ENCODE measurements at regions not wholly inside any gene's neighbourhood (a gene's known extent, or its start where the extent isn't known, plus 50 kb on each side); places are given as distances from the start of the nearest gene placed in this dataset.

DNA sequence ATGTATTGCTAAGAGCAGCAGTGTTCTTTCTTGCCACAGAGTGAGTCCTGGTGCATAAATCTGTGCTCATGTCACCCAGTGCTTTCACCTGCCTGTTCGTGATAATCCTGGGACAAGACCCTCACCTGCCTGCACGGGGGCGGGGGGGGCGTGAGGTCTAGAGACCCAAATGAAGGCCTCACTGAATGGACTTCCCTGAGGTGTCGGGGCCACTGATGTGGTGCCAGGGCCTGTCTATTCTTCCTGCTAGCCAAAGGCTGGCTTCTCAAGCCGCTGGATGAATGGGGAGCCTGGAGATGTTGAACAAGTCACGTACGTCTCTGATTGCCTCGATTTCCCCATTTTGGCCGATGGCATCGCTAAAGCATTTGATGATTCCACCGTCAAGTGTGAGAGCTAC is 118.8 kb upstream of the IRF2BP2 start:
- Histone ChIP-seq H3K4me1 (ENCODE audit: insufficient read depth, low read length) (peaks cover 32% of the 10 kb centered on the region), H3K9ac (ENCODE audit: low read depth, low read length) (no peak overlapping the region), H3K27ac (ENCODE audit: low read length) (no peak overlapping the region), H3K27me3 (ENCODE audit: insufficient read depth, low read length) (no peaks in the 10 kb centered on the region), H3K4me3 (ENCODE audit: low read length) (no peak overlapping the region), H3K9me3 (ENCODE audit: insufficient read depth, low read depth, low read length) (no peaks in the 10 kb centered on the region), H3K36me3 (ENCODE audit: insufficient read depth, low read depth, low read length) (no peaks in the 10 kb centered on the region)

DNA sequence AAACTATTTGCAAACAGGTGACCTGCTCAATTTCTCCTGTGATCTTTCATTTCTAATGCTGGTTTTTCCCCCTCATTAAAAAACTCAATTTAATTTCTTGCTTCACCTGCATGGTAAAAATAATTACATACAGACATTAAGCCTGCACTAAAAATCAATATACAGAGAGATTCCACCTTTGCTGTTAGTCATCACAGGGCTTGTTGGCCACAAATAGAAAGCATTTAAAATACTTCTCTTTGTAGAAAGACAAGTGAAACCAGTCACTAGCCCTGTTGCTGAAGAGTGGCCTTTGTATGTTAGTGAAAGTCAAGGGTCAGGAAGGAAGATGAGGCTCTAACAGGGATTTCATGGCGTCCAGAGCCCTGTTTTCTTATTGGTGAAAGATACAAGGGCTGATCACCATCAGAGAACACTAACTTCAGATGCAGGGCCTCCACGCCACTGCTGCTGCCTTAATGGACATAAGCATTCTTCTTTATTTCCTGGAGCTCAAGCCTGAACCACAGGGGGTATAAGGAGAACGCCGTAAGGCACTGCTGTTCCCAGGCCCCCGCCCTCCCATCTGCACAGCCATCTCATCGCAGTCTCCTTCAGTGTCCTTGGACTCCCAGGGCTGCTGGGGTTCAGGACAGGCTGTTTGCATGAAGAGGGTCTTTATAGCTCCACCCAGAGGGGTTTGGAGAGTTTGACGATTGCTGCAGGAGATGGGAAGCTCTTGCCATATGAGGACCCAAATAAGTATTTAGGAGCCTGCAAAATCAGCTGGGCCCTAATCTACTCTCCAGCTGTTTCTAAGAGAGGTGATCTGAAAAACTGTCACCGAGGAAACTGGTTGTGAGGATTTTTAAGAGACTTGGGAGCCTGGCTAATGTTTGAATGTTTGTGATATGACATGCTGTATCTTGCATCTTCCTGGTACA is 117.3 kb upstream of the IRF2BP2 start:
- Histone ChIP-seq H3K9ac (ENCODE audit: low read depth, low read length) (peak overlapping the region; percentile 20; the same call in 1 of the 2 replicates), H3K4me3 (ENCODE audit: low read length) (no peak overlapping the region), H3K27me3 (ENCODE audit: insufficient read depth, low read length) (no peaks in the 10 kb centered on the region), H3K36me3 (ENCODE audit: insufficient read depth, low read depth, low read length) (no peaks in the 10 kb centered on the region), H3K9me3 (ENCODE audit: insufficient read depth, low read depth, low read length) (no peaks in the 10 kb centered on the region), H3K27ac (ENCODE audit: low read length) (no peak overlapping the region), H3K4me1 (ENCODE audit: insufficient read depth, low read length) (peaks cover 41% of the 10 kb centered on the region)

DNA sequence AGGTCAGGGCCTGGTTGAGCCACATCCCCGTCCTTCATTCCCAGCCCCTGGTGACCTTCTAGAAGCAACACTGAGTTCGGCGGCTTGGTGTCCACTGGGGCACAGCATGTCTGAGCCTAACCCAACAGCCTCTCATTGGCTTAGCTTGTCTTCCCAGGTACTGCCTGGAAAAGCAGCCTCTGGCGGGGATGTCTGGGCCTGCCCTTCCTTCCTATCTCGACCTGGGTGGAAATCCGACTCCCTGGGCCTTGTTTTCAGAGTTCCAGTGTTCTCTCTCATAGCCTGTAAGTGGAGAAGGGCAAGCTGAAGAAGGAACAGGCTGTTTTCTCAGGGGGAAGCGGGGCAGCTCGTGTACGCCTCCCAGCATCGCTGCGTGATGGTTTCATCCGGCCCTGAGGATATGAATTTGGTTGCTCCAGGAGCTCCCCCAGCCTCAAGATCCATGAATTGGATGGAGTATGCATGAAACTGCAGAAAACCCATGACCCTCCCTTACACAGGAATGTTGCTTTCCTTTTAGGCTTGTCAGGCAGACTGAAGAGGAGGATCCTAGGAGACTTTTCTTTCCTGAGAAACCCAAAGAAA is 116.5 kb upstream of the IRF2BP2 start:
- no peak overlapping the region for H3K27ac ChIP-seq (ENCODE audit: low read length)
- peak overlapping the region; percentile 15; the same call in 1 of the 2 replicates for H3K9ac ChIP-seq (ENCODE audit: low read depth, low read length)
- peaks cover 43% of the 10 kb centered on the region for H3K4me1 ChIP-seq (ENCODE audit: insufficient read depth, low read length)
- no peaks in the 10 kb centered on the region for H3K27me3 ChIP-seq (ENCODE audit: insufficient read depth, low read length)
- H3K4me3 ChIP-seq (ENCODE audit: low read length): no peak overlapping the region
- no peaks in the 10 kb centered on the region for H3K9me3 ChIP-seq (ENCODE audit: insufficient read depth, low read depth, low read length)
- H3K36me3 ChIP-seq (ENCODE audit: insufficient read depth, low read depth, low read length): no peaks in the 10 kb centered on the region

DNA sequence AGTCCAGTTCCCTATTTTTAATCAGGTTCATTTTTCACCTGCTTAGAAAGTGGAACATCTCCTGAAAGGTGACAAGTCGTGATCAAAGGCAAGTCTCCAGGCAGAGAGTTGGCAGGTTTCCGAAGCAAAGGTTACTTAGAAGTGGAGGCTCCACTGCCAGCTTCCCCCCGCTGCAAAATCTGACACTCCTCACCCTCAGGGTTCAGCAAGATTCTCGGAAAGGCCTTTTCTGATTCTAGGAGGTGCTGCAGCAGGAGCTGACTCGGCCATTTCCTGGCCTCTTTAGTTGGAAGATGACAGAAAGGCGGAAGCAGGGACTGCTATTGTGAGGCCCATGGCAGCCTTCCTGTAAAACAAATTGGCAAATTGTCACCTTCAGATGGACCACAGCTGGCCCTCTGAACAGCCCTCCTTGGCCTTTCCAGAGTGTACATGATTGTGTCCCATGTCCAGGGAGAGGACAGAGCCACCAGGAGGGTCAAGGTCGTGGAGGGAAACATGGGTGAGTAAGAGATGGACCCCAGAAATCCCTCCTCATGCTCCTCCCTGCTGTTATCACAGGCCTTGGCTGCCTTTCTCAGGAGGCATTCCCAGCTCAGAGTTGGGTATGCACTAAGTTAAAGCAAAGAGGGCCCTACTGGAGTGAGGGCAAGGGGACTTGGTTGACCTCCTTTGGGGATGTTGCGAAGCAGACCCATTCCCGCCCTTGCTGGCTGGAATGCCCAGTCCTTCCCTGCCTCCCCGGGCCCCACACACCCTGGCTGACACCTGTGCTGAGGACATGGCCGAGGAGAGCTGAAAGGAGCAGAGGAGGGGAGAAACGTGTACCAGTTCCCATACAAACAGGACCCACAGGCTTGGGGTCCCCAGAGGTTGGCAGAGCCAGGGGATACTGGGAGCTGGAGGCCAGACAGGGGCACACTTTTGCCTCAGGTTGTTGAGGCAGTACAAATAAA is 115.5 kb upstream of the IRF2BP2 start:
- Histone ChIP-seq H3K4me1 (ENCODE audit: insufficient read depth, low read length) (peaks cover 43% of the 10 kb centered on the region), H3K9ac (ENCODE audit: low read depth, low read length) (peak overlapping the region; percentile 88; the same call in 1 of the 2 replicates), H3K27me3 (ENCODE audit: insufficient read depth, low read length) (no peaks in the 10 kb centered on the region), H3K4me3 (ENCODE audit: low read length) (no peak overlapping the region), H3K36me3 (ENCODE audit: insufficient read depth, low read depth, low read length) (no peaks in the 10 kb centered on the region), H3K9me3 (ENCODE audit: insufficient read depth, low read depth, low read length) (no peaks in the 10 kb centered on the region), H3K27ac (ENCODE audit: low read length) (peak overlapping the region; percentile 92)

DNA sequence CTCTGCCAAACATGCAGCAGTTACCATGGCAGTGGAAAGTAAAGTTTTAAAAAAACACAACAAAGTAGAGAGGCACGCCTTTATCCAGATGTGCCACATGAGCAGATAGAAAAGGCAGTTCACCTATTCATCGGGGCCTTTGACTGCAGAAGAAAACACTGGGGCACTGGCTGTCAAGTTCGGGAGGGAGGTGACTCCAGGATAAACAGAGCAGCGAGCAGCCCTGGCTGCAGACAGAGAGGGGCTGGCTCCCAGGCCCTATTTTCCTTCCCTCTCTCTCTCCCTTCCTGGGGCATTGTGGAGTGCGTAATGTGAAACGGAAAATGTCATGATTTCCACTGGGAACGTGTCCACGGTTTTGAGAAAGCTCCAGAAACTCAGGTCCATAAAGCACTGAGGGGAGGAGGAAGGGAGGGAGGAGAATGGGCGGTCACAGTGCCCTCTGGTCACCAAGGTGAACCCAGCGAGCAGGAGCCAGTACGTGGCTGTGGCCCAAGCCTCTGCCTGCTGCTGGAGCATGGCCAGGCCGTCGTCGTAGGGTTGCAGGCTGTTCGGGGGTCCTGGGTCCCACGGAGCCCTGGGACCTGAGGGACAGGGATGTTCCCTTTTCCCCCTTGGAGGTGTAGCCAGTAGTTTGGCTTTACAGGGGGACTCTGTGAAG is 114.7 kb upstream of the IRF2BP2 start:
- peaks cover 43% of the 10 kb centered on the region for H3K4me1 ChIP-seq (ENCODE audit: insufficient read depth, low read length)
- peak overlapping the region; percentile 88 for H3K9ac ChIP-seq (ENCODE audit: low read depth, low read length)
- no peaks in the 10 kb centered on the region for H3K27me3 ChIP-seq (ENCODE audit: insufficient read depth, low read length)
- no peaks in the 10 kb centered on the region for H3K9me3 ChIP-seq (ENCODE audit: insufficient read depth, low read depth, low read length)
- peak overlapping the region; percentile 92 for H3K27ac ChIP-seq (ENCODE audit: low read length)
- H3K36me3 ChIP-seq (ENCODE audit: insufficient read depth, low read depth, low read length): no peaks in the 10 kb centered on the region
- peak overlapping the region; percentile 37; the same call in 1 of the 2 replicates for H3K4me3 ChIP-seq (ENCODE audit: low read length)

DNA sequence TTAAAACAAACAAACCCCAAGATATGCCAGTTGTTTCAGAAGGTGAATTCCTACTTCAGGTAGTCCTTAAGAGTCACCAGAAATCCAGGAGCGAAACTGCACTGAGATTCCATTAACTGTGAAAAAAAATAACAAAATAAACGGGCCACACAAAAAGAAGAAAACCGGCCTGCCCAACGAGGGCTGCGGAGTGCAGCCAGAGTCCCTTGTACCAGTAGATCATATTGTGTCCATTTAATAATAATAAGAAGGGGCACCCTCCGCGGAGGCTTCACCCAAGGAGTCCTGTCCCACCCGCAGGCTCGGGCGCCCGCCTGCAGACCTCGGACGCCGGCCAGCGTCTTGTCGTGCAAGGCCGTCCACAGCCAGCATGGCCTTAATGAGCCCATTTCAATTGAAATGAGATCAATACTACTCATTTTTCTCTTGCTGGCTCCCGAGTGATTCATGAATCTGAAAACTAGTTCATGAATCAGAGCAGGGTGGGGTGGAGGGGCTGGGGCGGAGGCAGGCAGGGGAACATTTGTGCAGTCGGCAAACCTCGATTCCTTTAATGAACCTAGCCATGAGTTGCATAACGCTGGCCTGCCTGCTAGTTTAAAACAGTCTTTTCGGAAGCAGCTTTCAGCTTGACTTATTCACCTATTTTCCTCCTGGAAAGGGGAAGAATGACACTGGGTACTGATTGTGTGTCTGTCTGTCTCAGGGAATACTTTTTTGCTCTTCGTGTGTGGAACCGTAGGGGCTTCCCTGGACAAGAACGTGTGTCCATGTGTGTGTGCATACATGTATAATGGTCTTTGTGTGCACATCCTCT is 113.1 kb upstream of the IRF2BP2 start:
- no peaks in the 10 kb centered on the region for H3K9me3 ChIP-seq (ENCODE audit: insufficient read depth, low read depth, low read length)
- peak overlapping the region; percentile 88; the same call in 1 of the 2 replicates for H3K9ac ChIP-seq (ENCODE audit: low read depth, low read length)
- peak overlapping the region; percentile 92 for H3K27ac ChIP-seq (ENCODE audit: low read length)
- no peak overlapping the region for H3K4me3 ChIP-seq (ENCODE audit: low read length)
- H3K36me3 ChIP-seq (ENCODE audit: insufficient read depth, low read depth, low read length): no peaks in the 10 kb centered on the region
- H3K4me1 ChIP-seq (ENCODE audit: insufficient read depth, low read length): peaks cover 43% of the 10 kb centered on the region
- H3K27me3 ChIP-seq (ENCODE audit: insufficient read depth, low read length): no peaks in the 10 kb centered on the region

DNA sequence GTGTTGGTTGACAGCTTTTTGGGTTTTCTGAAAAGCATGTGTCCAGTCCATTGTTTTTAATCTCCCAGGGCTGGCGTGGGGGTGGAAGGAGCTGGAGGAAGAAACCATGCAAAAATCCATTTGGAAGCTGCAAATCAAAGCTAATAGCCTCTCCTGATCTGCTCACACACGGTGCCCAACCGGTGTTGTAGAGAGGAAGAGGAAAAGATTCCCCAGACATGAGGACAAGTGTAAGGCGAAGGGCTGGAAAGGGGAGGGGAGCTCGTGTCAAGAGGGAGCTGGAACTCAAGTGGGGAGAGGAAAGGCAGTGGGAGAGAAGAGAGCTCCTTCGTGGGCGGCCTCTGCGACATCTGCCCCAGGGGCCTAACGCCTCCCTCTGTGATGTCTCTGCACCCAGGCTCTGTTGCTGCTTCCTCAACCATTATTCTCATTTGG is 112.3 kb upstream of the IRF2BP2 start:
- no peaks in the 10 kb centered on the region for H3K36me3 ChIP-seq (ENCODE audit: insufficient read depth, low read depth, low read length)
- H3K4me1 ChIP-seq (ENCODE audit: insufficient read depth, low read length): peaks cover 42% of the 10 kb centered on the region
- no peak overlapping the region for H3K27ac ChIP-seq (ENCODE audit: low read length)
- H3K27me3 ChIP-seq (ENCODE audit: insufficient read depth, low read length): no peaks in the 10 kb centered on the region
- H3K4me3 ChIP-seq (ENCODE audit: low read length): no peak overlapping the region
- H3K9ac ChIP-seq (ENCODE audit: low read depth, low read length): no peak overlapping the region
- no peaks in the 10 kb centered on the region for H3K9me3 ChIP-seq (ENCODE audit: insufficient read depth, low read depth, low read length)

DNA sequence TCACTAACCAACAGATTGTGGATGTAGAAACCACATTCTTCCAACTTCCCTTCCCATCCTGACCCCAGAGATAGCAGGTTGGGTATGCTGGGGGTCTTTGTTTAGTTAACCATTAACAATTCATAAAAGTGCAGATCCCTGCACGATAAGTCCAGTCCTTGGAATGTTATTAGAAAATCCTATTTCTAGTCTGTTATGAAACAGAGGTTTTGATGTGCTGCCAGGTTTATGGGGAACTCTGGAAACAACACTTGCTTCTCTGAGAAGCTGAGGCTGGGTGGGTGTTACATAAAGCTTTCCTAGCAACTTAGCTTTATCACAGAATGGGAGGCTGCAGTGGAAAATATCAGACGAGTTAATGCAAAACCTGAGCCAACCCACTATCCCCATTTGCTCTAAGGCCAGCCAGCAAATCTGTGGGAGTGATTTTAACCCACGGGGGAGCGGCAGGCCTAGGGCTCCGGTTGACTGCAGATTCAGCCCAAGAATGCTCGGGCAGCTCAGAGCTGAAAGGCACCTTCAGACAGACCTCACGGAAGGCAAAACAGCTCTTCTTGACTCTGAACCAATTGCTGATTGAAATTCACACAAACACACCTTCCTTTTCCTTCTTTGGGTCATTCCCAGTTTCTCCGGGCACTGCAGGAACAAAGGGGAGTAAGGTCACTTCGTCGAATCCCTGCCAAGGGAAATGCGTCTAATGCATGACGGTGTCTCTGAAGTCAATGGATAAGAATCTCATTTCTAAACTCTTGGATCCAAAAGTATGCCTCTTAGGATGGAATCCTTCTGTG is 111.7 kb upstream of the IRF2BP2 start:
- H3K36me3 ChIP-seq (ENCODE audit: insufficient read depth, low read depth, low read length): no peaks in the 10 kb centered on the region
- no peak overlapping the region for H3K4me3 ChIP-seq (ENCODE audit: low read length)
- H3K4me1 ChIP-seq (ENCODE audit: insufficient read depth, low read length): peaks cover 36% of the 10 kb centered on the region
- H3K9ac ChIP-seq (ENCODE audit: low read depth, low read length): no peak overlapping the region
- no peaks in the 10 kb centered on the region for H3K27me3 ChIP-seq (ENCODE audit: insufficient read depth, low read length)
- no peaks in the 10 kb centered on the region for H3K9me3 ChIP-seq (ENCODE audit: insufficient read depth, low read depth, low read length)
- H3K27ac ChIP-seq (ENCODE audit: low read length): no peak overlapping the region

DNA sequence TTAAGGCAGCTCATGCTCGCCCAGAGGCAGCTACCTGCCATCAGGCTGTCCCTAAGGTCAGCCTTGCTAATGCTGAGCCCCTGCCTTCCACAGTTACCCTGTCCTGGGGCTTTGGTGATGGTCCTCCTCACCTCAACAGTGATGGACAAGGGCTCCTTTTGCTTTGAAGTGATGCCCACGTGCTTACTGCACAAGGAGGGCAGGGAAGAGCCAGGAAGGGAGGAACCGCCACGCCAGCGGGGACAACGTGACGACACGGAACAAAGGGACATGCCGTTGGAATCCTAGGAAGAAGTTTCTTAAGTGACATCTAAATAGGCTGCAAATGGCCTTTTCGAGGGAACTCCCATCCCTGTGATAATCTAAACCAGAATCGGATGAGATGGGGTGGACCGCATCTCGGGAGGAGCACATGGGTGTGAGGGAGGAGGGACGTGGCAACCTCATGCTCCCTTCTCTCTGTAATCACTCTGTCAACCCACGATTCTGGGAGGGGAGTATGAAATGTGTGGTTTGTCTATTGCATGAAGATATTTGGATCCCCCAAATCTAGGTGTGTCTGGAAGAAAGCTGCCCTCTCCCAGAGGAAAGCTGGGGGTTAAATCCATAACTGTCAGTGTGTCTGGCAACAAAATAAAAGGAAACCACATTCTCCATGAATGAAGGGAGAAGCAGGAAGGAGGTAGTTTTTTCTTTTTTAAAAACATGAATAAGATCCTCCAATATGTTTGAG is 110.9 kb upstream of the IRF2BP2 start:
- Histone ChIP-seq H3K27me3 (ENCODE audit: insufficient read depth, low read length) (no peaks in the 10 kb centered on the region), H3K36me3 (ENCODE audit: insufficient read depth, low read depth, low read length) (no peaks in the 10 kb centered on the region), H3K27ac (ENCODE audit: low read length) (no peak overlapping the region), H3K9me3 (ENCODE audit: insufficient read depth, low read depth, low read length) (no peaks in the 10 kb centered on the region), H3K4me1 (ENCODE audit: insufficient read depth, low read length) (peaks cover 31% of the 10 kb centered on the region), H3K9ac (ENCODE audit: low read depth, low read length) (no peak overlapping the region), H3K4me3 (ENCODE audit: low read length) (no peak overlapping the region)

Measured in iPS-20b (cell line).